ENCODE measurements at regions not wholly inside any gene's neighbourhood (a gene's known extent, or its start where the extent isn't known, plus 50 kb on each side); places are given as distances from the start of the nearest gene placed in this dataset.

- no peak for FAIRE-seq
- TF ChIP-seq CTCF (IDR thresholded peaks at IDR 0.05; ENCODE audit: insufficient read depth, low read length, severe bottlenecking): no peak
- H3K36me3 ChIP-seq (ENCODE audit: control insufficient read depth, insufficient read depth, low read length): no peaks in the 10 kb centered on the region
- H3K4me3 ChIP-seq (ENCODE audit: low read depth, low read length): no peak overlapping the region
- H3K27me3 ChIP-seq (ENCODE audit: control insufficient read depth, insufficient read depth, low read length): no peaks in the 10 kb centered on the region
- DNase-seq (ENCODE audit: low read depth): no peak
Measured at GRCh38 chr5:23268136-23268535, 239.3 kb upstream of the PRDM9 start.

GRCh38 chr5:23260621-23261020 lies 246.8 kb upstream of the PRDM9 start:
- no peak overlapping the region for H3K4me3 ChIP-seq (ENCODE audit: low read depth, low read length)
- DNase-seq (ENCODE audit: low read depth) (no peak), FAIRE-seq (no peak)
- no peaks in the 10 kb centered on the region for H3K27me3 ChIP-seq (ENCODE audit: control insufficient read depth, insufficient read depth, low read length)
- H3K36me3 ChIP-seq (ENCODE audit: control insufficient read depth, insufficient read depth, low read length): no peaks in the 10 kb centered on the region
- TF ChIP-seq CTCF (IDR thresholded peaks at IDR 0.05; ENCODE audit: insufficient read depth, low read length, severe bottlenecking): no peak

GRCh38 chr5:23257656-23258055 lies 249.8 kb upstream of the PRDM9 start:
- TF ChIP-seq CTCF (IDR thresholded peaks at IDR 0.05; ENCODE audit: insufficient read depth, low read length, severe bottlenecking): no peak
- H3K27me3 ChIP-seq (ENCODE audit: control insufficient read depth, insufficient read depth, low read length): no peaks in the 10 kb centered on the region
- peak; percentile 32 for FAIRE-seq
- H3K4me3 ChIP-seq (ENCODE audit: low read depth, low read length): no peak overlapping the region
- H3K36me3 ChIP-seq (ENCODE audit: control insufficient read depth, insufficient read depth, low read length): no peaks in the 10 kb centered on the region
- peak; percentile 88 for DNase-seq (ENCODE audit: low read depth)

- H3K36me3 ChIP-seq (ENCODE audit: control insufficient read depth, insufficient read depth, low read length): no peaks in the 10 kb centered on the region
- DNase-seq (ENCODE audit: low read depth) (no peak), FAIRE-seq (no peak)
- TF ChIP-seq CTCF (IDR thresholded peaks at IDR 0.05; ENCODE audit: insufficient read depth, low read length, severe bottlenecking): no peak
- H3K4me3 ChIP-seq (ENCODE audit: low read depth, low read length): no peak overlapping the region
- H3K27me3 ChIP-seq (ENCODE audit: control insufficient read depth, insufficient read depth, low read length): no peaks in the 10 kb centered on the region
Measured at GRCh38 chr5:23253621-23254198, 253.7 kb upstream of the PRDM9 start.

- no peak overlapping the region for H3K4me3 ChIP-seq (ENCODE audit: low read depth, low read length)
- no peaks in the 10 kb centered on the region for H3K27me3 ChIP-seq (ENCODE audit: control insufficient read depth, insufficient read depth, low read length)
- no peak for DNase-seq (ENCODE audit: low read depth)
- no peak for FAIRE-seq
- TF ChIP-seq CTCF (IDR thresholded peaks at IDR 0.05; ENCODE audit: insufficient read depth, low read length, severe bottlenecking): no peak
- no peaks in the 10 kb centered on the region for H3K36me3 ChIP-seq (ENCODE audit: control insufficient read depth, insufficient read depth, low read length)
Measured at GRCh38 chr5:23242891-23243290, 264.5 kb upstream of the PRDM9 start.

GRCh38 chr5:23235246-23235645 lies 272.2 kb upstream of the PRDM9 start:
- no peaks in the 10 kb centered on the region for H3K36me3 ChIP-seq (ENCODE audit: control insufficient read depth, insufficient read depth, low read length)
- FAIRE-seq (no peak), DNase-seq (ENCODE audit: low read depth) (peak; percentile 26)
- no peaks in the 10 kb centered on the region for H3K27me3 ChIP-seq (ENCODE audit: control insufficient read depth, insufficient read depth, low read length)
- no peak overlapping the region for H3K4me3 ChIP-seq (ENCODE audit: low read depth, low read length)
- TF ChIP-seq CTCF (IDR thresholded peaks at IDR 0.05; ENCODE audit: insufficient read depth, low read length, severe bottlenecking): no peak

All from bronchial epithelial cell (primary cell).